Tibial nerve (tissue), 4 donors: ENCODE measurements at regions not wholly inside any gene's neighbourhood (a gene's known extent, or its start where the extent isn't known, plus 50 kb on each side); places are given as distances from the start of the nearest gene placed in this dataset.

Experiments used
- DNase-seq, 2 donors: peaks; one replicate each; pipeline ENCODE4 v3.0.0-alpha.2; 2019; ENCODE audit warnings: low spot score in 2 of 2
- H3K27ac ChIP-seq, 4 donors: fragments of 200-600 bp; sonication (generic) in 3 of 4; one replicate each; pipeline ENCODE4 v1.5.1; 2017 to 2019; ENCODE audit warnings: mild to moderate bottlenecking in 1 of 4
- H3K27me3 ChIP-seq, 2 donors: fragments of 200-600 bp; sonication (generic) in 1 of 2; one replicate each; pipeline versions ENCODE4 v1.5.1 to v1.6.0; 2017 to 2019
- H3K36me3 ChIP-seq, 3 donors: fragments of 200-600 bp; sonication (generic); one replicate each; pipeline ENCODE4 v1.5.1; 2018 to 2019
- H3K4me1 ChIP-seq, 4 donors: fragments of 200-600 bp; sonication (generic) in 3 of 4; one replicate each; pipeline ENCODE4 v1.5.1; 2017 to 2019
- H3K4me3 ChIP-seq, 4 donors: fragments of 200-600 bp; sonication (generic) in 3 of 4; one replicate each; pipeline ENCODE4 v1.5.1; 2017 to 2019; ENCODE audit warnings: mild to moderate bottlenecking in 1 of 4, moderate library complexity in 1 of 4
- H3K9me3 ChIP-seq, 4 donors: fragments of 200-600 bp; sonication (generic) in 3 of 4; one replicate each; pipeline ENCODE4 v1.5.1; 2017 to 2019
- EP300 ChIP-seq, 2 donors: sonication (generic); formaldehyde crosslinking; IDR thresholded peaks; one replicate each; pipeline ENCODE4 v1.6.1; 2017; ENCODE audit warnings: antibody characterized with exemption in 2 of 2, mild to moderate bottlenecking in 1 of 2
- POLR2A ChIP-seq, 2 donors: fragments of 450-650 bp; IDR thresholded peaks; one replicate each; pipeline ENCODE4 v1.6.1; 2017; ENCODE audit warnings: antibody characterized with exemption in 2 of 2, mild to moderate bottlenecking in 2 of 2, moderate library complexity in 2 of 2
- WGBS, 2 donors: methylation state at CpG; one replicate each; pipeline ENCODE4 v1.1.5; 2018; 5-methylcytosine and 5-hydroxymethylcytosine counted together
- TF ChIP-seq, protein P1 (sequence below), 5 experiments: fragments of 200-600 bp in 3 of 5; fragments of 450-650 bp in 2 of 5; sonication (generic) in 3 of 5; IDR thresholded peaks; one replicate each; pipeline ENCODE4 v1.5.1; 2016 to 2019; ENCODE audit warnings: antibody characterized with exemption in 5 of 5, mild to moderate bottlenecking in 3 of 5, moderate library complexity in 2 of 5

DNA sequence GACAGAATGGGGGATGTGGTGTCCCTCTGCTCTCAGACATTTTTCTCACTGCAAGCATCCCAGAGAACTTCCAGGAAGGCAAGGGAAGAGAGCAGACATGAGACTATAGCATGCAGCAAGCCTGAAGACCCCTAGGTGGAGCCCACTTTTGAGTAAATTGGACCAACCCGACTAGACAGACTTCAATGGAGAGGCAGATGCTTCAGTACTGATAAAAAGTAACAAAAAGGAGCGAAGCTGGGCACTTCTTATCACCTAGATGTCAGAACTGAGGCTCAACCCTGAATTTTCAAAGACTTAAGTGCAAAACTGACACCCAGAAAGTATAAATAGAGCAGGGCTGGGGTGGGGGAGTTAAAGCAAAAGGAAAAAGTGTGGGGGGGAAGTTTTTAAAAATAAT is 130.8 kb downstream of the PMP22 start:
- Histone ChIP-seq H3K4me3 (no peak overlapping the region), H3K4me1 (no peaks in the 10 kb centered on the region), H3K27me3 (no peaks in the 10 kb centered on the region), H3K36me3 (no peaks in the 10 kb centered on the region), H3K9me3 (no peaks in the 10 kb centered on the region), H3K27ac (no peak overlapping the region)
- WGBS, 2 donors, result 78 to 81% methylated on average over 2 of the region's 2 CpGs
- no peak for DNase-seq
- TF ChIP-seq, protein P1, sequence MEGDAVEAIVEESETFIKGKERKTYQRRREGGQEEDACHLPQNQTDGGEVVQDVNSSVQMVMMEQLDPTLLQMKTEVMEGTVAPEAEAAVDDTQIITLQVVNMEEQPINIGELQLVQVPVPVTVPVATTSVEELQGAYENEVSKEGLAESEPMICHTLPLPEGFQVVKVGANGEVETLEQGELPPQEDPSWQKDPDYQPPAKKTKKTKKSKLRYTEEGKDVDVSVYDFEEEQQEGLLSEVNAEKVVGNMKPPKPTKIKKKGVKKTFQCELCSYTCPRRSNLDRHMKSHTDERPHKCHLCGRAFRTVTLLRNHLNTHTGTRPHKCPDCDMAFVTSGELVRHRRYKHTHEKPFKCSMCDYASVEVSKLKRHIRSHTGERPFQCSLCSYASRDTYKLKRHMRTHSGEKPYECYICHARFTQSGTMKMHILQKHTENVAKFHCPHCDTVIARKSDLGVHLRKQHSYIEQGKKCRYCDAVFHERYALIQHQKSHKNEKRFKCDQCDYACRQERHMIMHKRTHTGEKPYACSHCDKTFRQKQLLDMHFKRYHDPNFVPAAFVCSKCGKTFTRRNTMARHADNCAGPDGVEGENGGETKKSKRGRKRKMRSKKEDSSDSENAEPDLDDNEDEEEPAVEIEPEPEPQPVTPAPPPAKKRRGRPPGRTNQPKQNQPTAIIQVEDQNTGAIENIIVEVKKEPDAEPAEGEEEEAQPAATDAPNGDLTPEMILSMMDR (IDR thresholded peaks at IDR 0.05), result no peak
- TF ChIP-seq POLR2A (IDR thresholded peaks at IDR 0.05) (no peak), EP300 (IDR thresholded peaks at IDR 0.05) (no peak)

DNA sequence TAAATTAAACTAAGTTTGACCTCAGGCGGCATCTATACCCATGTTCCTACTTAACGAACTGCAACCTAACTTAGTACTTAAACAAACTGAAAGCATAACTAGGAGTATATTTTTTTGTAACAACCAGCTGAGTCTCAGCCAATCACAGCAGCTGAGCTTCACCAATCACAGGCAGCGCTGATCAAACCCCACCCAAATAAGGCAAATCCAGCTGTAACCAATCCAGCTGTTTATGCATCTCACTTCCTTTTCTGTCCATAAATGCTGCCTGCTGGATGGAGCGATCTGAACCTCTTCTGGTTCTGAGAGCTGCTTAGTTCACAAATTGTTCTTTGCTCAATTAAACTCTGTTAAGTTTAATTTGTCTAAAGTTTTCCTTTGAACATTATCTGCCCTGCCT is 131.3 kb downstream of the PMP22 start:
- no peak for DNase-seq
- Histone ChIP-seq H3K27me3 (no peaks in the 10 kb centered on the region), H3K9me3 (no peaks in the 10 kb centered on the region), H3K27ac (no peak overlapping the region), H3K36me3 (no peaks in the 10 kb centered on the region), H3K4me1 (no peaks in the 10 kb centered on the region), H3K4me3 (no peak overlapping the region)
- TF ChIP-seq EP300 (IDR thresholded peaks at IDR 0.05), result no peak
- TF ChIP-seq POLR2A (IDR thresholded peaks at IDR 0.05), result no peak
- TF ChIP-seq, protein P1 (IDR thresholded peaks at IDR 0.05), result no peak
- WGBS, 2 donors, result 89 to 95% methylated on average over 4 of the region's 4 CpGs

DNA sequence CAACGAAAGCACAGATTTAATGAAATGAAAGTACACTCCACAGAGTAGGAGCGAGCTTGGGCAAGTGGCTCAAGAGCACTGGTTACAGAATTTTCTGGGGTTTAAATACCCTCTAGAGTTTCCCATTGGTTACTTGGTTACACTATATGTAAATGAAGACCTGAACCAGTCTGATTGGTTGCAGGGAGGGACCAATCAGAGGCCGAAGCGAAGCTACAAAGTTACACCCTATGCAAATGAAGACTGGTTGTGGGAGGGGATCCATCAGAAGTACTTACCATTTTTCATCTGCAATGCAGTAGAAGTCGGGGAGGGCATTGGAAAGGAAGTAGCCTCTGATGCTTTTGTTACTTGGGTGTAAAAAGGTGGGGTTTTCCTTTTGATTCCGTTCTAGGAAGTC is 132.0 kb downstream of the PMP22 start:
- no peaks in the 10 kb centered on the region for H3K9me3 ChIP-seq
- H3K4me3 ChIP-seq, result no peak overlapping the region
- TF ChIP-seq POLR2A (IDR thresholded peaks at IDR 0.05) (no peak), EP300 (IDR thresholded peaks at IDR 0.05) (no peak)
- TF ChIP-seq, protein P1 (IDR thresholded peaks at IDR 0.05), result no peak
- H3K36me3 ChIP-seq, result no peaks in the 10 kb centered on the region
- H3K27ac ChIP-seq, result no peak overlapping the region
- no peak for DNase-seq
- WGBS, 2 donors, result 92 to 94% methylated on average over 6 of the region's 6 CpGs
- H3K27me3 ChIP-seq, result no peaks in the 10 kb centered on the region
- H3K4me1 ChIP-seq, result no peaks in the 10 kb centered on the region

GRCh38 chr17:15130426-15130825 is 134.7 kb downstream of the PMP22 start:
- H3K4me3 ChIP-seq, result no peak overlapping the region
- H3K4me1 ChIP-seq, result no peaks in the 10 kb centered on the region
- no peaks in the 10 kb centered on the region for H3K27me3 ChIP-seq

GRCh38 chr17:15129986-15130385 is 135.1 kb downstream of the PMP22 start:
- Histone ChIP-seq H3K4me3 (no peak overlapping the region), H3K9me3 (no peaks in the 10 kb centered on the region), H3K27me3 (no peaks in the 10 kb centered on the region), H3K36me3 (no peaks in the 10 kb centered on the region), H3K27ac (no peak overlapping the region), H3K4me1 (no peaks in the 10 kb centered on the region)
- TF ChIP-seq POLR2A (IDR thresholded peaks at IDR 0.05), result no peak
- TF ChIP-seq, protein P1 (IDR thresholded peaks at IDR 0.05), result no peak
- DNase-seq, result no peak
- 49 to 55% methylated on average over 3 of the region's 3 CpGs for whole genome bisulfite sequencing, 2 donors

More at GRCh38 chr17:15130426-15130825, 134.7 kb downstream of the PMP22 start:
- Histone ChIP-seq H3K27ac (no peak overlapping the region), H3K36me3 (no peaks in the 10 kb centered on the region), H3K9me3 (no peaks in the 10 kb centered on the region)
- no peak for DNase-seq
- TF ChIP-seq, protein P1 (IDR thresholded peaks at IDR 0.05), result no peak
- TF ChIP-seq POLR2A (IDR thresholded peaks at IDR 0.05), result no peak
- TF ChIP-seq EP300 (IDR thresholded peaks at IDR 0.05), result no peak
- WGBS, 2 donors, result 52 to 69% methylated on average over 2 of the region's 2 CpGs
